ENCODE measurements at regions not wholly inside any gene's neighbourhood (a gene's known extent, or its start where the extent isn't known, plus 50 kb on each side); places are given as distances from the start of the nearest gene placed in this dataset.

DNA sequence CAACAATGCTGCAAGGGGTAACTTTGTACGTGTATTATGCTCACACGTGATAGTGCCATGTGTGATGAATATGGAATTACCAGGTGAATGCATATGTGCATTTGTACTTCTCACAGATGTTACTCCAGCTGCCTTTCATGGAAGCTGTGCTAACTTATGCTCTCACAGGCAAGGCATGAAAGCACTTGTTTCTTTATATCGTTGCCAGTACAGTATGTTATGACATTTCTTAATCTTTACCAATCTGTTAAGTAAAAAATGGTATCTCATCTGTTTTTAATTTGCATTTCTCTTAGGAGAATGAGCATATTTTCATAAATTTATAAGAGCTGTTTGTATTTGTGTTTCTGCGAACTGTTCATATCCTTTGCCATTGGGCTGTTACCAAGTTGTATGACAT lies 311.8 kb upstream of the DMRT1 start:
- Histone ChIP-seq H3K27me3 (ENCODE audit: control insufficient read depth in 5 of 5, insufficient read depth in 4 of 5, low read length in 5 of 5) (no peaks in the 10 kb centered on the region), H3K9me3 (ENCODE audit: control insufficient read depth in 5 of 5, low read length in 5 of 5) (no peaks in the 10 kb centered on the region), H3K9ac (ENCODE audit: low read length in 5 of 5) (no peak overlapping the region), H3K36me3 (ENCODE audit: control insufficient read depth in 5 of 5, insufficient read depth in 5 of 5, low read length in 5 of 5) (no peaks in the 10 kb centered on the region), H3K27ac (ENCODE audit: low read depth, low read length) (no peak overlapping the region), H3K4me3 (ENCODE audit: low read depth in 1 of 5, low read length in 5 of 5) (no peak overlapping the region), H3K4me1 (ENCODE audit: control insufficient read depth in 5 of 5, insufficient read depth in 5 of 5, low read length in 5 of 5) (peaks cover 0 to 6% (median 3%) of the 10 kb centered on the region in 5 donors)

GRCh38 chr9:530681-531080 lies 310.8 kb upstream of the DMRT1 start:
- H3K36me3 ChIP-seq (ENCODE audit: control insufficient read depth in 5 of 5, insufficient read depth in 5 of 5, low read length in 5 of 5) = no peaks in the 10 kb centered on the region
- no peaks in the 10 kb centered on the region for H3K9me3 ChIP-seq (ENCODE audit: control insufficient read depth in 5 of 5, low read length in 5 of 5)
- H3K27me3 ChIP-seq (ENCODE audit: control insufficient read depth in 5 of 5, insufficient read depth in 4 of 5, low read length in 5 of 5) = no peaks in the 10 kb centered on the region
- no peak overlapping the region for H3K9ac ChIP-seq (ENCODE audit: low read length in 5 of 5)
- H3K27ac ChIP-seq (ENCODE audit: low read depth, low read length) = no peak overlapping the region
- H3K4me3 ChIP-seq (ENCODE audit: low read depth in 1 of 5, low read length in 5 of 5) = no peak overlapping the region
- H3K4me1 ChIP-seq (ENCODE audit: control insufficient read depth in 5 of 5, insufficient read depth in 5 of 5, low read length in 5 of 5) = peaks cover 0 to 13% (median 11%) of the 10 kb centered on the region in 5 donors

GRCh38 chr9:532707-533106 lies 308.8 kb upstream of the DMRT1 start:
- Histone ChIP-seq H3K9ac (ENCODE audit: low read length in 5 of 5) (no peak overlapping the region), H3K4me1 (ENCODE audit: control insufficient read depth in 5 of 5, insufficient read depth in 5 of 5, low read length in 5 of 5) (peaks cover 0 to 13% (median 11%) of the 10 kb centered on the region in 5 donors), H3K4me3 (ENCODE audit: low read depth in 1 of 5, low read length in 5 of 5) (no peak overlapping the region), H3K27ac (ENCODE audit: low read depth, low read length) (no peak overlapping the region), H3K36me3 (ENCODE audit: control insufficient read depth in 5 of 5, insufficient read depth in 5 of 5, low read length in 5 of 5) (no peaks in the 10 kb centered on the region), H3K27me3 (ENCODE audit: control insufficient read depth in 5 of 5, insufficient read depth in 4 of 5, low read length in 5 of 5) (no peaks in the 10 kb centered on the region), H3K9me3 (ENCODE audit: control insufficient read depth in 5 of 5, low read length in 5 of 5) (no peaks in the 10 kb centered on the region)

- H3K4me3 ChIP-seq (ENCODE audit: low read depth in 1 of 5, low read length in 5 of 5) = no peak overlapping the region
- no peak overlapping the region for H3K9ac ChIP-seq (ENCODE audit: low read length in 5 of 5)
- peaks cover 0 to 12% (median 10%) of the 10 kb centered on the region in 5 donors for H3K4me1 ChIP-seq (ENCODE audit: control insufficient read depth in 5 of 5, insufficient read depth in 5 of 5, low read length in 5 of 5)
- H3K36me3 ChIP-seq (ENCODE audit: control insufficient read depth in 5 of 5, insufficient read depth in 5 of 5, low read length in 5 of 5) = no peaks in the 10 kb centered on the region
- no peaks in the 10 kb centered on the region for H3K9me3 ChIP-seq (ENCODE audit: control insufficient read depth in 5 of 5, low read length in 5 of 5)
- H3K27ac ChIP-seq (ENCODE audit: low read depth, low read length) = no peak overlapping the region
- no peaks in the 10 kb centered on the region for H3K27me3 ChIP-seq (ENCODE audit: control insufficient read depth in 5 of 5, insufficient read depth in 4 of 5, low read length in 5 of 5)
These were observed 306.6 kb upstream of the DMRT1 start for GRCh38 chr9:534886-535285.

DNA sequence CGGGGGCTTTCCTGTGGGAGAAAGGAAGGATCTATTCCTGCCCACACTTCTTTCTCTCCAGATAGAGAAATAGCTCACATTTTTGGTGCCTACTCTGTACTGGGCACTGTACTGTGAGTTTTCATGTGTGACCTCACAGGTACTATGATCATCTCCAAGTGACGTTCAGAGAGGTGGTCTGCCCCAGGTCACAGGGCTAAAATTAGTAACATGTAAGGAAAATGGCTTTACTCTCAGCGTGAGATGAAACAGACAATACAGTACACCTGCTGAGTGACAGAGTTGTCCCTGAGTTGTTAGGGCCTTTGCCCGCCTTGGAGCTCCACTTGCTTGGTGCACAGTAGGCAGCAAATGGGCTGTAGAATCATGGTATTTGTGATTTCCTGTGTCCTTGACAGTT lies 306.1 kb upstream of the DMRT1 start:
- no peak overlapping the region for H3K9ac ChIP-seq (ENCODE audit: low read length in 5 of 5)

GRCh38 chr9:536597-537511 lies 304.6 kb upstream of the DMRT1 start:
- H3K4me3 ChIP-seq (ENCODE audit: low read depth in 1 of 5, low read length in 5 of 5) = no peak overlapping the region
- H3K36me3 ChIP-seq (ENCODE audit: control insufficient read depth in 5 of 5, insufficient read depth in 5 of 5, low read length in 5 of 5) = no peaks in the 10 kb centered on the region
- H3K9me3 ChIP-seq (ENCODE audit: control insufficient read depth in 5 of 5, low read length in 5 of 5) = no peaks in the 10 kb centered on the region
- peaks cover 0 to 11% (median 8%) of the 10 kb centered on the region in 5 donors for H3K4me1 ChIP-seq (ENCODE audit: control insufficient read depth in 5 of 5, insufficient read depth in 5 of 5, low read length in 5 of 5)
- no peaks in the 10 kb centered on the region for H3K27me3 ChIP-seq (ENCODE audit: control insufficient read depth in 5 of 5, insufficient read depth in 4 of 5, low read length in 5 of 5)
- no peak overlapping the region for H3K9ac ChIP-seq (ENCODE audit: low read length in 5 of 5)
- H3K27ac ChIP-seq (ENCODE audit: low read depth, low read length) = no peak overlapping the region

More for the DNA sequence above, 306.1 kb upstream of the DMRT1 start:
- Histone ChIP-seq H3K9me3 (ENCODE audit: control insufficient read depth in 5 of 5, low read length in 5 of 5) (no peaks in the 10 kb centered on the region), H3K27me3 (ENCODE audit: control insufficient read depth in 5 of 5, insufficient read depth in 4 of 5, low read length in 5 of 5) (no peaks in the 10 kb centered on the region), H3K4me3 (ENCODE audit: low read depth in 1 of 5, low read length in 5 of 5) (no peak overlapping the region), H3K4me1 (ENCODE audit: control insufficient read depth in 5 of 5, insufficient read depth in 5 of 5, low read length in 5 of 5) (peaks cover 0 to 12% (median 8%) of the 10 kb centered on the region in 5 donors), H3K27ac (ENCODE audit: low read depth, low read length) (no peak overlapping the region), H3K36me3 (ENCODE audit: control insufficient read depth in 5 of 5, insufficient read depth in 5 of 5, low read length in 5 of 5) (no peaks in the 10 kb centered on the region)

- Histone ChIP-seq H3K36me3 (ENCODE audit: control insufficient read depth in 5 of 5, insufficient read depth in 5 of 5, low read length in 5 of 5) (no peaks in the 10 kb centered on the region), H3K4me1 (ENCODE audit: control insufficient read depth in 5 of 5, insufficient read depth in 5 of 5, low read length in 5 of 5) (peaks cover 2 to 25% (median 20%) of the 10 kb centered on the region in 5 donors), H3K9me3 (ENCODE audit: control insufficient read depth in 5 of 5, low read length in 5 of 5) (no peaks in the 10 kb centered on the region), H3K4me3 (ENCODE audit: low read depth in 1 of 5, low read length in 5 of 5) (no peak overlapping the region), H3K27ac (ENCODE audit: low read depth, low read length) (no peak overlapping the region), H3K27me3 (ENCODE audit: control insufficient read depth in 5 of 5, insufficient read depth in 4 of 5, low read length in 5 of 5) (no peaks in the 10 kb centered on the region), H3K9ac (ENCODE audit: low read length in 5 of 5) (no peak overlapping the region)
These were observed 298.0 kb upstream of the DMRT1 start for GRCh38 chr9:543478-543877.

- H3K4me1 ChIP-seq (ENCODE audit: control insufficient read depth in 5 of 5, insufficient read depth in 5 of 5, low read length in 5 of 5) = peaks cover 2 to 25% (median 20%) of the 10 kb centered on the region in 5 donors
- H3K27ac ChIP-seq (ENCODE audit: low read depth, low read length) = no peak overlapping the region
These were observed 296.0 kb upstream of the DMRT1 start for GRCh38 chr9:545480-545879.

DNA sequence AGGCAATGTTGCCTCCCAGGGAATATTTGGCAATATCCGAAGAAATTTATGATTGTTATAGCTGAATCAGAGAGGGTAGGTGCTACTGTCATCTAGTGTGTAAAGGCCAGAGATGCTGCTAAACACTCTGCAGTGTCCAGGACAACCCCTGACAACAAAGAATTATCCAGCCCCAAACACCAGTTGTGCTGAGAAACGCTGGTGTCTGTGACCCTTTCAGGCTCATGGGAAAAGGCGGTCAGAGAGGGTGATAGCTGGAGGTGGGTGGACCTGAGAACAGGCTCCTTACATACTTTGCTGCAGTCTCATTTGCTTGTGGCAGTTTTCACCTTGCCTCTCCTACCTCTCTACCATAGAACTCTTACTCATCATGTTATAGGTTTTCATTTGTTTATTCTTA lies 295.3 kb upstream of the DMRT1 start:
- no peak overlapping the region for H3K27ac ChIP-seq (ENCODE audit: low read depth, low read length)
- H3K4me1 ChIP-seq (ENCODE audit: control insufficient read depth in 5 of 5, insufficient read depth in 5 of 5, low read length in 5 of 5) = peaks cover 2 to 25% (median 20%) of the 10 kb centered on the region in 5 donors
- no peaks in the 10 kb centered on the region for H3K9me3 ChIP-seq (ENCODE audit: control insufficient read depth in 5 of 5, low read length in 5 of 5)
- no peaks in the 10 kb centered on the region for H3K27me3 ChIP-seq (ENCODE audit: control insufficient read depth in 5 of 5, insufficient read depth in 4 of 5, low read length in 5 of 5)
- no peak overlapping the region for H3K9ac ChIP-seq (ENCODE audit: low read length in 5 of 5)
- no peak overlapping the region for H3K4me3 ChIP-seq (ENCODE audit: low read depth in 1 of 5, low read length in 5 of 5)
- no peaks in the 10 kb centered on the region for H3K36me3 ChIP-seq (ENCODE audit: control insufficient read depth in 5 of 5, insufficient read depth in 5 of 5, low read length in 5 of 5)

More at GRCh38 chr9:545480-545879, 296.0 kb upstream of the DMRT1 start:
- Histone ChIP-seq H3K36me3 (ENCODE audit: control insufficient read depth in 5 of 5, insufficient read depth in 5 of 5, low read length in 5 of 5) (no peaks in the 10 kb centered on the region), H3K4me3 (ENCODE audit: low read depth in 1 of 5, low read length in 5 of 5) (no peak overlapping the region), H3K27me3 (ENCODE audit: control insufficient read depth in 5 of 5, insufficient read depth in 4 of 5, low read length in 5 of 5) (no peaks in the 10 kb centered on the region), H3K9ac (ENCODE audit: low read length in 5 of 5) (no peak overlapping the region), H3K9me3 (ENCODE audit: control insufficient read depth in 5 of 5, low read length in 5 of 5) (no peaks in the 10 kb centered on the region)

DNA sequence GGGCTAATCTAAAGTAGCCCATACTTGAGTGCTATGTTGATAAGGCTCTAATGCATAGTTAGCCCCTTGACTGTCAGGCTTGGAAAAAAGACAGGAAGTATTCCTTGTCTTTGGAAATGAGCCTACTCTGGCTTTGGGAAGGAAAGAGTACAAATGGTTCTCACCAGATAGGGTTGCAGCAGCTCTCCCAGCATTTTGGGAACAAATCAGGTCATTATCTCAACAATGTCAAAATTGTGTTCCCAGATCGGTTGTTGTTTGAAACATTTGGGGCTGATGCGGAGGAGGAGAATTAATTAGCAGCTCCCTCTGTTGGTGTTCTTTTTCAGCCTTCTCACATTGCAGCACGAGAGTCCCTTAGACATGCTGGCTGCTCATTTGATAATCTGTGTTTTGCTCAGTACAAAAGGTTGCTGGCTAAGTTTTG lies 294.7 kb upstream of the DMRT1 start:
- Histone ChIP-seq H3K27ac (ENCODE audit: low read depth, low read length) (no peak overlapping the region), H3K27me3 (ENCODE audit: control insufficient read depth in 5 of 5, insufficient read depth in 4 of 5, low read length in 5 of 5) (no peaks in the 10 kb centered on the region), H3K36me3 (ENCODE audit: control insufficient read depth in 5 of 5, insufficient read depth in 5 of 5, low read length in 5 of 5) (no peaks in the 10 kb centered on the region), H3K4me1 (ENCODE audit: control insufficient read depth in 5 of 5, insufficient read depth in 5 of 5, low read length in 5 of 5) (peaks cover 2 to 25% (median 20%) of the 10 kb centered on the region in 5 donors), H3K9ac (ENCODE audit: low read length in 5 of 5) (no peak overlapping the region), H3K9me3 (ENCODE audit: control insufficient read depth in 5 of 5, low read length in 5 of 5) (no peaks in the 10 kb centered on the region), H3K4me3 (ENCODE audit: low read depth in 1 of 5, low read length in 5 of 5) (no peak overlapping the region)
